ENCODE measurements at regions not wholly inside any gene's neighbourhood (a gene's known extent, or its start where the extent isn't known, plus 50 kb on each side); places are given as distances from the start of the nearest gene placed in this dataset.

- Mint-ChIP-seq H3K4me3 (no peak overlapping the region), H3K4me1 (peaks cover 4% of the 10 kb centered on the region), H3K9me3 (no peaks in the 10 kb centered on the region), H3K27ac (no peak overlapping the region), H3K36me3 (ENCODE audit: low read depth) (no peaks in the 10 kb centered on the region), H3K27me3 (ENCODE audit: insufficient read depth) (no peaks in the 10 kb centered on the region)
- Histone ChIP-seq H3K4me3 (ENCODE audit: low read length) (no peak overlapping the region), H3K9ac (ENCODE audit: extremely low read depth, low read length, poor library complexity, severe bottlenecking) (no peak overlapping the region), H3K9me3 (ENCODE audit: control insufficient read depth, low read length) (no peaks in the 10 kb centered on the region), H3K4me1 (ENCODE audit: control insufficient read depth, insufficient read depth, low read length) (no peaks in the 10 kb centered on the region), H3K27me3 (ENCODE audit: control insufficient read depth, insufficient read depth, low read length, poor library complexity, severe bottlenecking) (no peaks in the 10 kb centered on the region), H3K36me3 (ENCODE audit: control insufficient read depth, insufficient read depth, low read length) (no peaks in the 10 kb centered on the region), H3K27ac (ENCODE audit: low read depth, low read length) (no peak overlapping the region)
- no peak for DNase-seq
- TF ChIP-seq CTCF (conservative IDR thresholded peaks at IDR 0.05), result no peak
These were observed 213.9 kb downstream of the CHRM2 start for GRCh38 chr7:137082391-137082790.

- Histone ChIP-seq H3K4me1 (ENCODE audit: control insufficient read depth, insufficient read depth, low read length) (no peaks in the 10 kb centered on the region), H3K4me3 (ENCODE audit: low read length) (no peak overlapping the region), H3K9ac (ENCODE audit: extremely low read depth, low read length, poor library complexity, severe bottlenecking) (no peak overlapping the region), H3K27me3 (ENCODE audit: control insufficient read depth, insufficient read depth, low read length, poor library complexity, severe bottlenecking) (no peaks in the 10 kb centered on the region), H3K27ac (ENCODE audit: low read depth, low read length) (no peak overlapping the region), H3K36me3 (ENCODE audit: control insufficient read depth, insufficient read depth, low read length) (no peaks in the 10 kb centered on the region), H3K9me3 (ENCODE audit: control insufficient read depth, low read length) (no peaks in the 10 kb centered on the region)
- TF ChIP-seq CTCF (conservative IDR thresholded peaks at IDR 0.05), result no peak
- 88 to 89% methylated on average over 1 to 2 of the region's 2 CpGs for WGBS, 2 experiments (ENCODE audit: insufficient coverage in 1 of 2, insufficient read length in 1 of 2)
- Mint-ChIP-seq H3K27ac (no peak overlapping the region), H3K9me3 (no peaks in the 10 kb centered on the region), H3K36me3 (ENCODE audit: low read depth) (no peaks in the 10 kb centered on the region), H3K27me3 (ENCODE audit: insufficient read depth) (no peaks in the 10 kb centered on the region), H3K4me3 (no peak overlapping the region), H3K4me1 (no peaks in the 10 kb centered on the region)
- DNase-seq, result no peak
These were observed 213.1 kb downstream of the CHRM2 start for GRCh38 chr7:137081321-137082093.

GRCh38 chr7:137080516-137081203, 212.2 kb downstream of the CHRM2 start:
- Mint-ChIP-seq H3K27me3 (ENCODE audit: insufficient read depth) (no peaks in the 10 kb centered on the region), H3K36me3 (ENCODE audit: low read depth) (no peaks in the 10 kb centered on the region), H3K4me3 (no peak overlapping the region), H3K9me3 (no peaks in the 10 kb centered on the region), H3K4me1 (no peaks in the 10 kb centered on the region), H3K27ac (no peak overlapping the region)
- no peak for TF ChIP-seq CTCF (conservative IDR thresholded peaks at IDR 0.05)
- no peaks in the 10 kb centered on the region for H3K9me3 ChIP-seq (ENCODE audit: control insufficient read depth, low read length)
- WGBS, 2 experiments (ENCODE audit: insufficient coverage in 1 of 2, insufficient read length in 1 of 2), result 85 to 93% methylated on average over 3 to 5 of the region's 5 CpGs
- DNase-seq, result no peak
- no peak overlapping the region for H3K9ac ChIP-seq (ENCODE audit: extremely low read depth, low read length, poor library complexity, severe bottlenecking)
- H3K4me3 ChIP-seq (ENCODE audit: low read length), result no peak overlapping the region
- H3K36me3 ChIP-seq (ENCODE audit: control insufficient read depth, insufficient read depth, low read length), result no peaks in the 10 kb centered on the region
- no peaks in the 10 kb centered on the region for H3K27me3 ChIP-seq (ENCODE audit: control insufficient read depth, insufficient read depth, low read length, poor library complexity, severe bottlenecking)
- H3K27ac ChIP-seq (ENCODE audit: low read depth, low read length), result no peak overlapping the region
- no peaks in the 10 kb centered on the region for H3K4me1 ChIP-seq (ENCODE audit: control insufficient read depth, insufficient read depth, low read length)

All from endodermal cell (in vitro differentiated cells).